OCI-LY1 (cell line): ENCODE measurements at regions not wholly inside any gene's neighbourhood (a gene's known extent, or its start where the extent isn't known, plus 50 kb on each side); places are given as distances from the start of the nearest gene placed in this dataset.

Source experiments
- H2AFZ ChIP-seq: fragments of 200-600 bp; sonication (generic), shearing (Covaris generic); 2 replicates; pipeline ENCODE4 v1.6.0; 2014; ENCODE audit warnings: antibody characterized with exemption, mild to moderate bottlenecking, low read length
- H3F3A ChIP-seq: fragments of 200-600 bp; sonication (generic), shearing (Covaris generic); 2 replicates; pipeline ENCODE4 v1.6.0; 2014; ENCODE audit warnings: mild to moderate bottlenecking, antibody characterized with exemption, low read length, moderate library complexity; ENCODE audit not compliant: insufficient read depth
- H3K27ac ChIP-seq: fragments of 200-600 bp; sonication (generic); 2 replicates; pipeline ENCODE4 v1.5.1; 2014; ENCODE audit warnings: low read length, mixed run types, mild to moderate bottlenecking, low read depth; ENCODE audit not compliant: poor library complexity, severe bottlenecking
- H3K27me3 ChIP-seq: fragments of 200-600 bp; sonication (generic); 2 replicates; pipeline ENCODE4 v1.6.0; 2014; ENCODE audit warnings: antibody characterized with exemption, mild to moderate bottlenecking, low read length, moderate library complexity; ENCODE audit not compliant: insufficient read depth
- H3K36me3 ChIP-seq: fragments of 200-600 bp; sonication (generic); 2 replicates; pipeline ENCODE4 v1.6.1; 2014; ENCODE audit warnings: mild to moderate bottlenecking, antibody characterized with exemption, low read length, moderate library complexity, mixed read lengths; ENCODE audit not compliant: insufficient read depth
- H3K4me1 ChIP-seq: fragments of 200-600 bp; sonication (generic); 2 replicates; pipeline ENCODE4 v1.5.1; 2014; ENCODE audit warnings: mild to moderate bottlenecking, low read length, moderate library complexity; ENCODE audit not compliant: insufficient read depth, severe bottlenecking
- H3K4me2 ChIP-seq: fragments of 200-600 bp; sonication (generic), shearing (Covaris generic); 2 replicates; pipeline ENCODE4 v1.6.1; 2014; ENCODE audit warnings: low read length
- H3K4me3 ChIP-seq: fragments of 200-600 bp; sonication (generic); 2 replicates; pipeline ENCODE4 v1.5.1; 2014; ENCODE audit warnings: low read length, low read depth, mild to moderate bottlenecking, mixed read lengths; ENCODE audit not compliant: poor library complexity, severe bottlenecking
- H3K79me2 ChIP-seq: fragments of 200-600 bp; shearing (Covaris generic); 2 replicates; pipeline ENCODE4 v1.6.1; 2016; ENCODE audit warnings: mixed run types, low read length, mixed read lengths; ENCODE audit not compliant: insufficient read depth
- H3K9ac ChIP-seq: fragments of 200-600 bp; sonication (generic), shearing (Covaris generic); 2 replicates; pipeline ENCODE4 v1.6.1; 2014; ENCODE audit warnings: mild to moderate bottlenecking, low read length, mixed read lengths
- H3K9me2 ChIP-seq: fragments of 200-600 bp; sonication (generic), shearing (Covaris generic); 2 replicates; pipeline ENCODE4 v1.6.1; 2014; ENCODE audit warnings: low read depth, mild to moderate bottlenecking, low read length, mixed read lengths
- H3K9me3 ChIP-seq: fragments of 200-600 bp; shearing (Covaris generic); 2 replicates; pipeline ENCODE4 v1.6.1; 2014; ENCODE audit warnings: low read length, mixed read lengths
- H4K20me1 ChIP-seq: fragments of 200-600 bp; sonication (generic), shearing (Covaris generic); 2 replicates; pipeline ENCODE4 v1.6.0; 2016; ENCODE audit warnings: mild to moderate bottlenecking, low read length; ENCODE audit not compliant: insufficient read depth
- CTCF ChIP-seq: fragments of 200-600 bp; sonication (generic), shearing (Covaris generic); IDR thresholded peaks from 2 replicates; pipeline ENCODE4 v1.5.1; 2017; ENCODE audit warnings: mild to moderate bottlenecking, antibody characterized with exemption, low read length, moderate library complexity, mixed read lengths
- EZH2 ChIP-seq: fragments of 200-600 bp; sonication (generic), shearing (Covaris generic); IDR thresholded peaks from 2 replicates; pipeline ENCODE4 v1.8.0; 2017; ENCODE audit warnings: borderline replicate concordance, mixed run types, mild to moderate bottlenecking, antibody characterized with exemption, low read length, moderate library complexity, mixed read lengths

DNA sequence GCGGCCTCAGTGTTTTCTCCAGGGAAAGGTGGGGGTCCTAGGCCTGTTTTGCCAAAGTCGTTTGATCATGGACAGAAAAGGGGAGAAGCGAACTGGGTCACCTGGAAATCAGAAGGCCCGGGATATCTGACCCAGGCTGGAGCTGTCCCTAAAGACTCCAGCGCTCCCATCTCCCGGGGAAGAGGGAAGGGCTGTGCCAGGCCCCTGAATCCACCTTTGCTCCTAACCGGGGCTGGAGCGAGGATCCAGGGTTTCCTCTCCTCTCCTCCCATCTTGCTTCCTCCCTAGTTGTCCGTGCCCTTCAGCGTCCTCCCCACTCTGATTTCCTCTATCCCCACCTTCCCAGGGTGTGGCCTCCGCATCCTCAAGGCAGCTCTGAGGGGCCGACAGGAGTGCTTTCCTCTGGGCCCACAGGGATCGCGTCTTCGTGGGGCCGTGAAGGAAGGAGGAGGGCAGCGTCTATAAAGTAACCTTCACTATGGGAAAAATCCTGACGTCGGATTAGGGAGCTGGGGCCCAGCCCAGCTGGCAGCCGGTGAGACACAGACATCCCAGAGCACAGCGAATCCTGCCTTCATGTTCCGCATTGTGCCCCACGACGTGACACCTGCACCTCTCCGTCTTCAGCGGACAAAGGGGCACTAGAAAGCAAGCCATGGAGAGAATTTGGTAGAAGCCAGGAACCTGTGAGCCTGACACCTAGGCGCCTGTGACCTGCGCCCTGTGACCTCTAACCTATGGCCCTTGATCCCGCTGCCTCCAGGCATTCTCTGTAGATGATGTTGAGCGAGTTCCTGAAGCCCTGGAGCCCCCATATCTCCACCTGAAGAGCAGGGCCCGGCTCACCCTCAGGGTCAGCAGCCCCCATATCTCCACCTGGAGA is 212.7 kb upstream of the SALL3 start:
- H3K36me3 ChIP-seq: no peaks in the 10 kb centered on the region
- H3K4me3 ChIP-seq: no peak overlapping the region
- no peaks in the 10 kb centered on the region for H3F3A ChIP-seq
- no peaks in the 10 kb centered on the region for H3K9me3 ChIP-seq
- H3K9me2 ChIP-seq: no peaks in the 10 kb centered on the region
- H3K27me3 ChIP-seq: no peaks in the 10 kb centered on the region
- H3K27ac ChIP-seq: no peak overlapping the region
- no peak for TF ChIP-seq EZH2
- no peak for TF ChIP-seq CTCF
- H3K9ac ChIP-seq: no peak overlapping the region
- H4K20me1 ChIP-seq: no peaks in the 10 kb centered on the region
- H3K4me1 ChIP-seq: no peaks in the 10 kb centered on the region
- H3K79me2 ChIP-seq: no peaks in the 10 kb centered on the region
- H3K4me2 ChIP-seq: no peak overlapping the region
- no peak overlapping the region for H2AFZ ChIP-seq

DNA sequence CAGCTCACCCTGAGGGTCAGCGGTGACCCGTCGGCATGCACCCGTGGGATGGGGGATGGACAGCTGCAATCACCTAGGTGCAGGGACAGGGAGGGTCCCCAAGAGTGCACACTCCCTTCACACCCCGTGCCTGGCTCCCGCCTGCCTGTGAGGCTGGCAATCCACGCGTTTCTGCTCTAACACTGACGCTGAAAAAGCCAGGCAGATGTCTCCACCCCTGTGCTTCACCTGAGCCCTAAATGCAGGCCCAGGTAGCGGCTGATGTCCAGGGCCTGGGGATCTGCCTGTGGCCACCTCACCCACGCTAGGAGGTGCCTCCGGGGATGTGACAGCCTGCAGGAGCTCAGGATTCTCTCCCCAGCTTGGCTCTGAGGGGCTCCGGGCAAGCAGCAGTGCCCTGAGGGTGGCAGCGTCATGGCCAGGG is 212.0 kb upstream of the SALL3 start:
- Histone ChIP-seq H2AFZ (no peak overlapping the region), H3K27ac (no peak overlapping the region), H3K36me3 (no peaks in the 10 kb centered on the region), H4K20me1 (no peaks in the 10 kb centered on the region), H3F3A (no peaks in the 10 kb centered on the region), H3K4me2 (no peak overlapping the region), H3K9me2 (no peaks in the 10 kb centered on the region), H3K9ac (no peak overlapping the region), H3K4me3 (no peak overlapping the region), H3K27me3 (no peaks in the 10 kb centered on the region), H3K9me3 (no peaks in the 10 kb centered on the region), H3K4me1 (no peaks in the 10 kb centered on the region), H3K79me2 (no peaks in the 10 kb centered on the region)
- TF ChIP-seq EZH2 (no peak), CTCF (no peak)

DNA sequence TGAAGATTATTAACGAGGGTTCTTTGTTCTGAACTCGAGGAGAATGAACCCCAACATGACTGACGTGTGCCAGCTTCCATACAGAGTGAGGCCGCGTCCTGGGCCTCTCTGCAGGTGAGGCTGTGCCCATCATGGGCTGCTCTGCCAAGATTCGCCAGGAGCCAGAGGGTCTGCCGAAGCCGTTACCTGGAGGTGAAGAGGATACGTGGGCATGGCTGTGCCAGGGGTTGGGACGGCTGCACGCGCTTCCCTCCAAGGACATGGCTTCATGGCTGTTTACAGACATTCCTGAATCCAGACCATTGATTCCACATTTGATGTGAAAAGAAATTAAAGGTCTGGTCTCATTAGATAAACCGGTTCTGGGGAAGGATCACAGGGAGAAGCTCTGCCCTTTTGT is 211.4 kb upstream of the SALL3 start:
- Histone ChIP-seq H3K9me3 (no peaks in the 10 kb centered on the region), H4K20me1 (no peaks in the 10 kb centered on the region), H3K79me2 (no peaks in the 10 kb centered on the region), H3K9ac (no peak overlapping the region), H3K4me2 (no peak overlapping the region), H3K27ac (no peak overlapping the region), H3K4me1 (no peaks in the 10 kb centered on the region), H3K27me3 (no peaks in the 10 kb centered on the region), H3K9me2 (no peaks in the 10 kb centered on the region), H3F3A (no peaks in the 10 kb centered on the region), H2AFZ (no peak overlapping the region), H3K36me3 (no peaks in the 10 kb centered on the region), H3K4me3 (no peak overlapping the region)
- TF ChIP-seq CTCF (no peak), EZH2 (no peak)
